HepG2 (cell line): ENCODE measurements at regions not wholly inside any gene's neighbourhood (a gene's known extent, or its start where the extent isn't known, plus 50 kb on each side); places are given as distances from the start of the nearest gene placed in this dataset.

Experiments used
- ATAC-seq: fragments of 200-7000 bp; cut with Tn5 transposase; 3 replicates; pipeline ENCODE4 v1.9.1; 2020; ENCODE audit warnings: mild to moderate bottlenecking, moderate library complexity
- BruUV-seq: library from RNA; stranded (reverse); fragments of 400-500 nt; replicated peaks from 2 replicates; lab custom pipeline; 2021; lab: Mats Ljungman, UMichigan
- CTCF ChIA-PET: fragments of 300-600 bp; formaldehyde crosslinking; extraction: SDS; loops from one replicate; lab custom pipeline; 2021; ENCODE audit warnings: low total read pairs, inconsistent platforms, low intra/inter-chr PET ratio; lab: Yijun Ruan, JAX
- POLR2A ChIA-PET: fragments of 350-600 bp; sonication (Branson Sonifier 250); formaldehyde crosslinking; loops from one replicate; lab custom pipeline; 2020; ENCODE audit warnings: antibody characterized with exemption, inconsistent platforms; lab: Yijun Ruan, JAX
- DNase-seq: peaks from one replicate; pipeline ENCODE4 v3.0.0-alpha.2; 2015; ENCODE audit warnings: low spot score
- FAIRE-seq: peaks from 3 replicates; lab custom pipeline; 2011; peaks lifted over from hg19 to GRCh38; lab: Jason Lieb, UNC
- H2AFZ ChIP-seq: one replicate; pipeline ENCODE4 v1.6.1; 2011; ENCODE audit warnings: low read length, inconsistent platforms
- H3K27ac ChIP-seq: fragments of 300-600 bp; 3 replicates; pipeline ENCODE4 v1.8.0; 2011; ENCODE audit warnings: mixed run types, mild to moderate bottlenecking, mixed read lengths, low read length, inconsistent platforms; ENCODE audit not compliant: insufficient read depth; ENCODE audit errors: extremely low read length
- H3K27me3 ChIP-seq, 2 experiments: fragments of 200-600 bp in 1 of 2; 2 replicates in 1 of 2; 3 replicates in 1 of 2; pipeline versions ENCODE4 v1.6.0 to v1.8.0; 2011; ENCODE audit warnings: low read length in 2 of 2, mild to moderate bottlenecking in 2 of 2, moderate library complexity in 2 of 2, inconsistent platforms in 1 of 2; ENCODE audit not compliant: insufficient read depth in 2 of 2, control insufficient read depth in 1 of 2
- H3K36me3 ChIP-seq, 2 experiments: fragments of 200-600 bp in 1 of 2; replicated peaks in 1 of 2; 2 replicates in 1 of 2; 3 replicates in 1 of 2; pipeline versions ENCODE4 v1.5.1 to v1.8.0; 2011; ENCODE audit warnings: low read length in 2 of 2, inconsistent platforms in 1 of 2; ENCODE audit not compliant: insufficient read depth in 2 of 2, control insufficient read depth in 1 of 2
- H3K4me1 ChIP-seq: 2 replicates; pipeline ENCODE4 v1.5.1; 2012; ENCODE audit warnings: low read length, inconsistent platforms; ENCODE audit not compliant: insufficient read depth
- H3K4me2 ChIP-seq: 2 replicates; pipeline ENCODE4 v1.6.0; 2011; ENCODE audit warnings: low read depth, low read length, inconsistent platforms
- H3K4me3 ChIP-seq, 3 experiments: fragments of 200-600 bp in 1 of 3; sonication (generic), shearing (Covaris generic) in 1 of 3; replicated peaks in 1 of 3; 2 replicates each; pipeline ENCODE4 v1.5.1; 2011 to 2016; ENCODE audit warnings: low read length in 3 of 3, inconsistent platforms in 2 of 3, low read depth in 2 of 3, mild to moderate bottlenecking in 2 of 3, control low read depth in 1 of 3, mixed read lengths in 1 of 3; ENCODE audit not compliant: insufficient read depth in 1 of 3
- H3K79me2 ChIP-seq: one replicate; pipeline ENCODE4 v1.6.1; 2011; ENCODE audit warnings: low read length, inconsistent platforms; ENCODE audit not compliant: insufficient read depth
- H3K9ac ChIP-seq: 2 replicates; pipeline ENCODE4 v1.6.0; 2011; ENCODE audit warnings: mild to moderate bottlenecking, low read depth, low read length, inconsistent platforms; ENCODE audit not compliant: insufficient read depth
- H3K9me3 ChIP-seq: 2 replicates; pipeline ENCODE4 v1.5.1; 2012; ENCODE audit warnings: mild to moderate bottlenecking, low read length
- H4K20me1 ChIP-seq: 2 replicates; pipeline ENCODE4 v1.6.0; 2011; ENCODE audit warnings: inconsistent platforms, mild to moderate bottlenecking, low read length, moderate library complexity; ENCODE audit not compliant: insufficient read depth
- BCLAF1 ChIP-seq: fragments of 450-650 bp; IDR thresholded peaks from 2 replicates; pipeline ENCODE4 v1.6.1; 2017; ENCODE audit warnings: mild to moderate bottlenecking
- PHF20 ChIP-seq: sonication (generic); formaldehyde crosslinking; IDR thresholded peaks from 2 replicates; pipeline ENCODE4 v1.5.0; 2020; ENCODE audit warnings: mild to moderate bottlenecking, missing genetic modification reagents
- SNAI1 ChIP-seq: sonication (generic); formaldehyde crosslinking; IDR thresholded peaks from 2 replicates; pipeline ENCODE4 v1.5.0; 2020; ENCODE audit warnings: mild to moderate bottlenecking, missing genetic modification reagents, borderline replicate concordance
- SOX5 ChIP-seq: IDR thresholded peaks from 2 replicates; pipeline ENCODE4 v1.6.1; 2016; ENCODE audit warnings: borderline replicate concordance
- ZFP37 ChIP-seq: sonication (generic); formaldehyde crosslinking; IDR thresholded peaks from 2 replicates; pipeline ENCODE4 v1.4.0; 2020; ENCODE audit warnings: missing genetic modification reagents, borderline replicate concordance
- ZMYM3 ChIP-seq: sonication (generic); formaldehyde crosslinking; IDR thresholded peaks from 2 replicates; pipeline ENCODE4 v1.5.1; 2020; ENCODE audit warnings: mild to moderate bottlenecking, missing genetic modification reagents
- ZNF687 ChIP-seq: sonication (generic); formaldehyde crosslinking; IDR thresholded peaks from 2 replicates; pipeline ENCODE4 v1.5.1; 2020; ENCODE audit warnings: mild to moderate bottlenecking, missing genetic modification reagents, moderate library complexity
- ZNF768 ChIP-seq: sonication (generic); formaldehyde crosslinking; IDR thresholded peaks from 2 replicates; pipeline ENCODE4 v1.4.0; 2020; ENCODE audit warnings: missing genetic modification reagents
- ZNF850 ChIP-seq: sonication (generic); formaldehyde crosslinking; conservative IDR thresholded peaks from 2 replicates; pipeline ENCODE4 v1.9.0; 2021; ENCODE audit warnings: mild to moderate bottlenecking, missing genetic modification reagents
- WGBS: methylation state at CpG from one replicate; pipeline ENCODE4 v1.1.6; 2017; ENCODE audit warnings: low lambda C conversion rate; 5-methylcytosine and 5-hydroxymethylcytosine counted together
- in situ Hi-C: cut with HindIII; loops from 2 replicates; pipeline ENCODE4 v1.10.0; 2017; ENCODE audit warnings: low pct_unique_long_range_greater_than_20kb; ENCODE audit not compliant: extremely low pct_ligation_motif_present
- intact Hi-C: fragments of 100-400 bp; cut with micrococcal nuclease; formaldehyde crosslinking; loops from one replicate; pipeline ENCODE4 v1.10.0; 2022; ENCODE audit not compliant: unreplicated experiment
- TF ChIP-seq, protein P1 (sequence below): sonication (generic); formaldehyde crosslinking; IDR thresholded peaks from 2 replicates; pipeline ENCODE4 v1.5.0; 2020; ENCODE audit warnings: mild to moderate bottlenecking, missing genetic modification reagents, moderate library complexity

- no peaks in the 10 kb centered on the region for H3K9me3 ChIP-seq
- no peak for TF ChIP-seq ZNF687
- peak; percentile 83; the same call in 1 of the 2 replicates for TF ChIP-seq ZNF768 (CRISPR knock-in tag)
- no peak for TF ChIP-seq SOX5
- TF ChIP-seq ZFP37: no peak
- no peak for TF ChIP-seq SNAI1
- no peak for TF ChIP-seq BCLAF1
- TF ChIP-seq, protein P1, sequence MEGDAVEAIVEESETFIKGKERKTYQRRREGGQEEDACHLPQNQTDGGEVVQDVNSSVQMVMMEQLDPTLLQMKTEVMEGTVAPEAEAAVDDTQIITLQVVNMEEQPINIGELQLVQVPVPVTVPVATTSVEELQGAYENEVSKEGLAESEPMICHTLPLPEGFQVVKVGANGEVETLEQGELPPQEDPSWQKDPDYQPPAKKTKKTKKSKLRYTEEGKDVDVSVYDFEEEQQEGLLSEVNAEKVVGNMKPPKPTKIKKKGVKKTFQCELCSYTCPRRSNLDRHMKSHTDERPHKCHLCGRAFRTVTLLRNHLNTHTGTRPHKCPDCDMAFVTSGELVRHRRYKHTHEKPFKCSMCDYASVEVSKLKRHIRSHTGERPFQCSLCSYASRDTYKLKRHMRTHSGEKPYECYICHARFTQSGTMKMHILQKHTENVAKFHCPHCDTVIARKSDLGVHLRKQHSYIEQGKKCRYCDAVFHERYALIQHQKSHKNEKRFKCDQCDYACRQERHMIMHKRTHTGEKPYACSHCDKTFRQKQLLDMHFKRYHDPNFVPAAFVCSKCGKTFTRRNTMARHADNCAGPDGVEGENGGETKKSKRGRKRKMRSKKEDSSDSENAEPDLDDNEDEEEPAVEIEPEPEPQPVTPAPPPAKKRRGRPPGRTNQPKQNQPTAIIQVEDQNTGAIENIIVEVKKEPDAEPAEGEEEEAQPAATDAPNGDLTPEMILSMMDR (CRISPR knock-in tag): no peak
- TF ChIP-seq PHF20 (CRISPR knock-in tag): no peak
- TF ChIP-seq ZNF850 (CRISPR knock-in tag): no peak
- TF ChIP-seq ZMYM3 (CRISPR knock-in tag): peak; percentile 71; the same call in 1 of the 2 replicates
- no TSS peak for BruUV-seq
- CTCF ChIA-PET: no interaction called here
- H3K9ac ChIP-seq: no peak overlapping the region
- H3K4me1 ChIP-seq: peaks cover 8% of the 10 kb centered on the region
- no peak overlapping the region for H3K27ac ChIP-seq
- H3K79me2 ChIP-seq: no peaks in the 10 kb centered on the region
- in situ Hi-C loops (no loop called here), intact Hi-C loops (no loop called here)
- no peak for FAIRE-seq
- H3K36me3 ChIP-seq: no peaks in the 10 kb centered on the region
- ATAC-seq: no peak
- WGBS: 83% methylated on average over 2 of the region's 2 CpGs
- POLR2A ChIA-PET: no interaction called here
- H3K4me2 ChIP-seq: no peak overlapping the region
- H3K4me3 ChIP-seq: no peak overlapping the region
- no peak for DNase-seq
- no peak overlapping the region for H2AFZ ChIP-seq
- no peaks in the 10 kb centered on the region for H4K20me1 ChIP-seq
- H3K27me3 ChIP-seq: no peaks in the 10 kb centered on the region
These were observed 126.6 kb upstream of the CXCR4 start for GRCh38 chr2:136244536-136244885.
